K562 (cell line): ENCODE measurements at regions not wholly inside any gene's neighbourhood (a gene's known extent, or its start where the extent isn't known, plus 50 kb on each side); places are given as distances from the start of the nearest gene placed in this dataset.

Experiments used
- CEBPB ChIP-seq: fragments of 450-650 bp; IDR thresholded peaks from 2 replicates; pipeline ENCODE4 v1.6.1; 2016; ENCODE audit warnings: missing genetic modification characterization, missing compliant biosample characterization
- CHD1 ChIP-seq: fragments of 200-600 bp; sonication (generic); IDR thresholded peaks from one replicate; pipeline ENCODE4 v1.6.1; 2012; ENCODE audit warnings: mild to moderate bottlenecking, moderate library complexity, low read length, inconsistent platforms
- CTCF ChIP-seq, 3 experiments: IDR thresholded peaks in 2 of 3; conservative IDR thresholded peaks in 1 of 3; 2 replicates each; pipeline ENCODE4 v1.5.1; 2011 to 2012; ENCODE audit warnings: low read length in 3 of 3, mild to moderate bottlenecking in 3 of 3, control low read depth in 2 of 3, improper control_type of control experiment in 1 of 3, inconsistent platforms in 1 of 3, low read depth in 1 of 3, mixed read lengths in 1 of 3, moderate library complexity in 1 of 3; ENCODE audit not compliant: insufficient read depth in 2 of 3
- HDAC2 ChIP-seq: fragments of 450-650 bp; IDR thresholded peaks from 2 replicates; pipeline ENCODE4 v1.6.1; 2016; ENCODE audit warnings: mild to moderate bottlenecking
- KAT8 ChIP-seq: fragments of 450-650 bp; IDR thresholded peaks from 2 replicates; pipeline ENCODE4 v1.6.1; 2016; ENCODE audit warnings: low read depth, mild to moderate bottlenecking
- KDM1A ChIP-seq, 2 experiments: fragments of 450-650 bp; IDR thresholded peaks; 2 replicates each; pipeline ENCODE4 v1.6.1; 2016; ENCODE audit warnings: mild to moderate bottlenecking in 2 of 2
- MCM5 ChIP-seq: fragments of 450-650 bp; IDR thresholded peaks from 2 replicates; pipeline ENCODE4 v1.6.1; 2016; ENCODE audit warnings: low read depth
- TAF1 ChIP-seq: IDR thresholded peaks from 2 replicates; pipeline ENCODE4 v1.6.1; 2011; ENCODE audit warnings: mild to moderate bottlenecking, low read length, moderate library complexity; ENCODE audit not compliant: insufficient read depth, control insufficient read depth, severe bottlenecking; ENCODE audit errors: extremely low read depth
- ZNF274 ChIP-seq: IDR thresholded peaks from 2 replicates; pipeline ENCODE4 v1.6.1; 2011; ENCODE audit warnings: low read depth, mild to moderate bottlenecking, low read length, moderate library complexity, borderline replicate concordance

- TF ChIP-seq KAT8 (no peak), ZNF274 (no peak), CTCF (IDR thresholded peaks at IDR 0.05 in 2 of 3, conservative IDR thresholded peaks at IDR 0.05 in 1 of 3; ENCODE audit: insufficient read depth in 2 of 3, low read depth in 1 of 3, low read length in 3 of 3) (no peak), HDAC2 (no peak), CHD1 (no peak), TAF1 (no peak), KDM1A (IDR thresholded peaks at IDR 0.05) (no peak), CEBPB (tag) (no peak), MCM5 (no peak)
Observed at GRCh38 chr2:41851554-41851953, 196.3 kb upstream of the PKDCC start.
